DMS79 (cell line): ENCODE measurements at regions not wholly inside any gene's neighbourhood (a gene's known extent, or its start where the extent isn't known, plus 50 kb on each side); places are given as distances from the start of the nearest gene placed in this dataset.
"Not testable (repeated sequence)": the region's sequence is repeated elsewhere in the genome, so short reads cannot be mapped to it uniquely, and the experiment has no call there.

Experiments
- DNase-seq: peaks from one replicate; lab custom pipeline; 2025; lab: John Stamatoyannopoulos, UW

- DNase-seq = no peak
These were observed 204.8 kb upstream of the VCX start for GRCh38 chrX:7638078-7638710.

GRCh38 chrX:7637066-7637465 lies 205.9 kb upstream of the VCX start:
- no peak for DNase-seq

GRCh38 chrX:7635604-7636003 lies 207.4 kb upstream of the VCX start:
- DNase-seq = no peak

- DNase-seq = no peak
These were observed 222.4 kb upstream of the VCX start for GRCh38 chrX:7620560-7620959.

- DNase-seq = no peak
These were observed 225.0 kb upstream of the VCX start for GRCh38 chrX:7617994-7618393.

GRCh38 chrX:7614616-7615015 lies 228.4 kb upstream of the VCX start:
- DNase-seq = peak; percentile 19

- not testable (repeated sequence) for DNase-seq
These were observed 234.3 kb upstream of the VCX start for GRCh38 chrX:7608625-7609024.

GRCh38 chrX:7606039-7606652 lies 236.8 kb upstream of the VCX start:
- DNase-seq = no peak

GRCh38 chrX:7603387-7603786 lies 239.6 kb upstream of the VCX start:
- DNase-seq = no peak

- DNase-seq = no peak
These were observed 246.1 kb upstream of the VCX start for GRCh38 chrX:7596822-7597221.

- DNase-seq = not testable (repeated sequence)
These were observed 249.6 kb upstream of the VCX start for GRCh38 chrX:7593370-7593769.

- no peak for DNase-seq
These were observed 256.8 kb upstream of the VCX start for GRCh38 chrX:7586126-7586525.

- DNase-seq = peak; percentile 15
These were observed 260.8 kb upstream of the VCX start for GRCh38 chrX:7582191-7582590.

- DNase-seq = no peak
These were observed 262.8 kb upstream of the VCX start for GRCh38 chrX:7580127-7580526.

- DNase-seq = no peak
These were observed 268.6 kb upstream of the VCX start for GRCh38 chrX:7574325-7574724.

- no peak for DNase-seq
These were observed 272.4 kb upstream of the VCX start for GRCh38 chrX:7570432-7571029.

GRCh38 chrX:7568597-7568996 lies 274.4 kb upstream of the VCX start:
- no peak for DNase-seq

GRCh38 chrX:7568130-7568529 lies 274.8 kb upstream of the VCX start:
- DNase-seq = no peak

GRCh38 chrX:7552760-7553159 lies 290.2 kb upstream of the VCX start:
- DNase-seq = no peak

- no peak for DNase-seq
These were observed 296.4 kb upstream of the VCX start for GRCh38 chrX:7546551-7547080.

GRCh38 chrX:7545564-7545963 lies 297.4 kb upstream of the VCX start:
- DNase-seq = no peak

- DNase-seq = no peak
These were observed 300.2 kb upstream of the VCX start for GRCh38 chrX:7542587-7543380.

- DNase-seq = no peak
These were observed 320.1 kb upstream of the VCX start for GRCh38 chrX:7522860-7523259.
